Stimulated activated CD8-positive, alpha-beta memory T cell treated with anti-CD3 and anti-CD28 coated beads, Interleukin-4, amount 100 ng/mL, for 24 hours (primary cell): ENCODE measurements at regions not wholly inside any gene's neighbourhood (a gene's known extent, or its start where the extent isn't known, plus 50 kb on each side); places are given as distances from the start of the nearest gene placed in this dataset.

ENCODE experiments used
- DNase-seq: peaks from one replicate; pipeline ENCODE4 v3.0.0-alpha.2; 2020; ENCODE audit warnings: low read depth

GRCh38 chrX:14164828-14165227 is 135.1 kb upstream of the GEMIN8 start:
- no peak for DNase-seq

- DNase-seq: no peak
These were observed 95.8 kb upstream of the GEMIN8 start for GRCh38 chrX:14125462-14125861.

- no peak for DNase-seq
These were observed 94.9 kb upstream of the GEMIN8 start for GRCh38 chrX:14124562-14124961.

- peak; percentile 3 for DNase-seq
These were observed 66.0 kb upstream of the GEMIN8 start for GRCh38 chrX:14095702-14096101.

GRCh38 chrX:14094191-14094590 is 64.5 kb upstream of the GEMIN8 start:
- DNase-seq: no peak

- DNase-seq: no peak
These were observed 54.8 kb upstream of the GEMIN8 start for GRCh38 chrX:14084466-14084865.

GRCh38 chrX:14083783-14084182 is 54.1 kb upstream of the GEMIN8 start:
- DNase-seq: no peak

GRCh38 chrX:14079891-14080430 is 50.3 kb upstream of the GEMIN8 start:
- DNase-seq: no peak
